HL-60 (cell line): ENCODE measurements at regions not wholly inside any gene's neighbourhood (a gene's known extent, or its start where the extent isn't known, plus 50 kb on each side); places are given as distances from the start of the nearest gene placed in this dataset.

Source experiments
- DNase-seq, 2 experiments: peaks; one replicate each; pipeline ENCODE4 v3.0.0-alpha.2; 2010 to 2020; ENCODE audit warnings: low read depth in 1 of 2, low spot score in 1 of 2
- H3K27ac ChIP-seq: fragments of 250-450 bp; sonication (Bioruptor Pico); replicated peaks from 2 replicates; pipeline ENCODE4 v1.5.1; 2020; ENCODE audit warnings: mild to moderate bottlenecking, moderate library complexity
- H3K27me3 ChIP-seq: fragments of 250-450 bp; sonication (Bioruptor Pico); 2 replicates; pipeline ENCODE4 v1.5.1; 2021; ENCODE audit warnings: mild to moderate bottlenecking, moderate library complexity; ENCODE audit not compliant: insufficient read depth, poor library complexity, severe bottlenecking
- H3K4me3 ChIP-seq: replicated peaks from 2 replicates; pipeline ENCODE4 v1.5.1; 2011; ENCODE audit warnings: mild to moderate bottlenecking, control low read depth, low read length; ENCODE audit not compliant: insufficient read depth
- CTCF ChIP-seq: IDR thresholded peaks from one replicate; pipeline ENCODE4 v1.5.1; 2011; ENCODE audit warnings: low read length, control low read depth, inconsistent platforms; ENCODE audit not compliant: insufficient read depth
- GABPA ChIP-seq: IDR thresholded peaks from 2 replicates; pipeline ENCODE4 v1.6.1; 2012; ENCODE audit warnings: low read depth
- POLR2AphosphoS5 ChIP-seq: IDR thresholded peaks from 2 replicates; pipeline ENCODE4 v1.6.1; 2012; ENCODE audit warnings: low read depth
- REST ChIP-seq: IDR thresholded peaks from 2 replicates; pipeline ENCODE4 v1.6.1; 2012; ENCODE audit warnings: low read depth; ENCODE audit not compliant: insufficient replicate concordance
- SPI1 ChIP-seq: IDR thresholded peaks from 2 replicates; pipeline ENCODE4 v1.6.1; 2012; ENCODE audit warnings: low read depth, mild to moderate bottlenecking, borderline replicate concordance

- no peak for DNase-seq
- no peak for TF ChIP-seq CTCF
- no peak for TF ChIP-seq REST
- no peak for TF ChIP-seq POLR2AphosphoS5
- no peak for TF ChIP-seq SPI1
- TF ChIP-seq GABPA, result no peak
- H3K27ac ChIP-seq, result no peak overlapping the region
- H3K27me3 ChIP-seq, result no peaks in the 10 kb centered on the region
- no peak overlapping the region for H3K4me3 ChIP-seq
Measured at GRCh38 chr2:155356250-155356649, 657.8 kb downstream of the KCNJ3 start.

GRCh38 chr2:155350783-155351580 is 652.5 kb downstream of the KCNJ3 start:
- no peak overlapping the region for H3K4me3 ChIP-seq
- no peaks in the 10 kb centered on the region for H3K27me3 ChIP-seq
- no peak overlapping the region for H3K27ac ChIP-seq

More at GRCh38 chr2:155350783-155351580, 652.5 kb downstream of the KCNJ3 start:
- no peak for TF ChIP-seq SPI1
- no peak for TF ChIP-seq POLR2AphosphoS5
- TF ChIP-seq GABPA, result no peak
- no peak for TF ChIP-seq REST
- TF ChIP-seq CTCF, result no peak
- no peak for DNase-seq
